Naive thymus-derived CD8-positive, alpha-beta T cell (primary cell): ENCODE measurements at regions not wholly inside any gene's neighbourhood (a gene's known extent, or its start where the extent isn't known, plus 50 kb on each side); places are given as distances from the start of the nearest gene placed in this dataset.
"Not testable (repeated sequence)": the region's sequence is repeated elsewhere in the genome, so short reads cannot be mapped to it uniquely, and the experiment has no call there.

Source experiments
- ATAC-seq, 2 donors: fragments of 150-1000 bp; cut with Tn5 transposase in 1 of 2; sonication (Bioruptor Pico), chemical (Tn5 transposase) in 1 of 2; 1 replicate in 1 of 2; 2 replicates in 1 of 2; pipeline ENCODE4 v1.10.0; 2021; ENCODE audit warnings: mild to moderate bottlenecking in 2 of 2, moderate library complexity in 2 of 2
- POLR2A ChIA-PET: fragments of 350-600 bp; sonication (Branson Sonifier 250); formaldehyde crosslinking; loops from one replicate; lab custom pipeline; 2021; ENCODE audit warnings: antibody characterized with exemption; lab: Charles Lee
- DNase-seq, 10 donors: peaks; one replicate each; pipeline versions ENCODE4 v3.0.0 to v3.0.0-alpha.2; 2020 to 2022
- H3K27ac Mint-ChIP-seq, 10 donors: one replicate each; pipeline ENCODE4 v1.8.0; 2020 to 2022; ENCODE audit warnings: mild to moderate bottlenecking in 10 of 10, mixed read lengths in 10 of 10, moderate library complexity in 4 of 10, inconsistent platforms in 1 of 10
- H3K27me3 Mint-ChIP-seq, 5 donors: one replicate each; pipeline ENCODE4 v1.8.0; 2021 to 2022; ENCODE audit warnings: mixed read lengths in 5 of 5
- H3K36me3 Mint-ChIP-seq, 3 donors: one replicate each; pipeline ENCODE4 v1.8.0; 2020 to 2022; ENCODE audit warnings: mixed read lengths in 3 of 3, mild to moderate bottlenecking in 2 of 3, inconsistent platforms in 1 of 3
- H3K4me1 Mint-ChIP-seq, 4 donors: one replicate each; pipeline ENCODE4 v1.8.0; 2021 to 2022; ENCODE audit warnings: mixed read lengths in 4 of 4
- H3K4me3 Mint-ChIP-seq, 10 donors: one replicate each; pipeline ENCODE4 v1.8.0; 2020 to 2022; ENCODE audit warnings: mild to moderate bottlenecking in 10 of 10, mixed read lengths in 10 of 10, moderate library complexity in 6 of 10, inconsistent platforms in 1 of 10
- H3K9me3 Mint-ChIP-seq, 9 donors: one replicate each; pipeline ENCODE4 v1.8.0; 2020 to 2022; ENCODE audit warnings: mixed read lengths in 9 of 9, mild to moderate bottlenecking in 3 of 9, inconsistent platforms in 1 of 9, moderate library complexity in 1 of 9

DNA sequence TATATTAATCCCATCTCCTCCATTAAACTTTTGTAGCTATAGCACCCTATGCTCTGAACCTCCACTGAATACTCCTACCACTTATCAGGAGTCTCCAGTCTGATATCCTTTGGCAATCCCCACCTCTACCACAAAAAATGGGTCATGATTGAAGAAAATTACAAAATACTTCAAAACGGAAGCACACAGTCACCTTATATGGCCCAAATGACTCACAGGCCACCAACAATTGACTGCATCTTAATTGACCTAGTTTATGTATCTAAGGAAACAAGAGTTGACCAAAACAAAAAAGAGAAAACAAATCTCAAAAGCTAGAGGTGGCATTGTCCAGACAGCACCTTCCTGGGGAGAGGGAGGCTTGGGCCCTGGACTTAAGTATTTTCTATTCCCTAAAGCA lies 120.0 kb upstream of the DIAPH2 start:
- Mint-ChIP-seq H3K27ac (no peak overlapping the region), H3K4me1 (no peaks in the 10 kb centered on the region), H3K4me3 (no peak overlapping the region), H3K27me3 (peaks cover 0 to 2% (median 0%) of the 10 kb centered on the region in 5 donors), H3K36me3 (no peaks in the 10 kb centered on the region), H3K9me3 (peaks cover 0 to 2% (median 0%) of the 10 kb centered on the region in 9 donors)
- DNase-seq (no peak), ATAC-seq (no peak)
- POLR2A ChIA-PET, result no interaction called here

DNA sequence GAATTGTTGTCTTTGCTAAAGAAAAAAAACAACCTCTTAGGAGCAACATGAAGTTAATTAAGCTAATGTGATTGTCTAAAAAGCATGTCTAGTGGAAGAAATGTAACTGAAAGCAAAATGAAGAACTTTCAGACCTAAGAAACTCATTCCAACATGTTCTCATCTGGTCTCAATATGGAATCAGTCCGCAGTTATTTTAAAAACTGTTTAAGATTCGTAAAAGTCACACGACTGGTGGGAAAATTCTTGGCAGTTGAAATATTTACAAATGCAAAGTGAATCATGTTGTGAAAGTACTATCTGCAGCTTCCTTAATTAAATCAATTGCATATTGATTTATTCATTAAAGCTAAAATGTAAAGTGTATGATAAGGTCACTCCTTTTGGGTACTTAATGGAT lies 117.8 kb upstream of the DIAPH2 start:
- Mint-ChIP-seq H3K27me3 (peaks cover 0 to 2% (median 0%) of the 10 kb centered on the region in 5 donors), H3K4me1 (no peaks in the 10 kb centered on the region), H3K9me3 (no peaks in the 10 kb centered on the region), H3K27ac (no peak overlapping the region), H3K36me3 (no peaks in the 10 kb centered on the region), H3K4me3 (no peak overlapping the region)
- POLR2A ChIA-PET, result no interaction called here
- DNase-seq (no peak), ATAC-seq (no peak)

DNA sequence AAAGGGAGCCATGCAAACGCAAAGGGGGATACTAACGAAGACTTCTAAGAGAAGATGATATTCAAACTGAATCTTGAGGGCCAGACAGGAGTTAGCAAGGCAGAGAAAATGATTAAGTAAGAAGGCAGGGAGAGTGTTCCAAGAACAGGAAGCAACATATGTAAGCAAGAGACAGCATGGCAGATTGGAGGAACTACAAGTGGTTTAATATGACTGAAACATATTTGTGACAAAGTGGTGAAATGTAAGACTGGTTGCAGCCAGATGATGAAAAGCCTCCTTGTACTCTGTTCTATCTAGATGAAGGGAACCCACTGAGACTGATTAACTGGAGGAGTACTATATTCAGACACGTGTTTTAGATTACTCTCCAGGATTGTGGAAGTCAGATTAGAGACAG lies 116.6 kb upstream of the DIAPH2 start:
- Mint-ChIP-seq H3K9me3 (no peaks in the 10 kb centered on the region), H3K36me3 (no peaks in the 10 kb centered on the region), H3K4me3 (no peak overlapping the region), H3K27me3 (peaks cover 0 to 2% (median 0%) of the 10 kb centered on the region in 5 donors), H3K27ac (no peak overlapping the region), H3K4me1 (no peaks in the 10 kb centered on the region)
- no peak for DNase-seq
- no peak for ATAC-seq
- POLR2A ChIA-PET, result no interaction called here

- no peak for DNase-seq
- Mint-ChIP-seq H3K9me3 (no peaks in the 10 kb centered on the region), H3K27ac (no peak overlapping the region), H3K4me3 (no peak overlapping the region), H3K4me1 (no peaks in the 10 kb centered on the region), H3K27me3 (peaks cover 0 to 2% (median 0%) of the 10 kb centered on the region in 5 donors), H3K36me3 (no peaks in the 10 kb centered on the region)
- POLR2A ChIA-PET, result no interaction called here
- no peak for ATAC-seq
Measured at GRCh38 chrX:96569034-96569433, 115.6 kb upstream of the DIAPH2 start.

GRCh38 chrX:96575011-96575410 lies 109.6 kb upstream of the DIAPH2 start:
- H3K9me3 Mint-ChIP-seq, result no peaks in the 10 kb centered on the region
- no peak overlapping the region for H3K27ac Mint-ChIP-seq
- H3K27me3 Mint-ChIP-seq, result peaks cover 0 to 3% (median 0%) of the 10 kb centered on the region in 5 donors
- DNase-seq, result no peak
- no peaks in the 10 kb centered on the region for H3K4me1 Mint-ChIP-seq
- no peak for ATAC-seq
- POLR2A ChIA-PET, result no interaction called here
- H3K36me3 Mint-ChIP-seq, result no peaks in the 10 kb centered on the region
- H3K4me3 Mint-ChIP-seq, result no peak overlapping the region

GRCh38 chrX:96576368-96576767 lies 108.3 kb upstream of the DIAPH2 start:
- Mint-ChIP-seq H3K27ac (no peak overlapping the region), H3K4me1 (no peaks in the 10 kb centered on the region), H3K9me3 (no peaks in the 10 kb centered on the region), H3K4me3 (no peak overlapping the region), H3K27me3 (peaks cover 0 to 3% (median 0%) of the 10 kb centered on the region in 5 donors), H3K36me3 (no peaks in the 10 kb centered on the region)
- POLR2A ChIA-PET, result no interaction called here
- DNase-seq, result no peak
- ATAC-seq, result no peak

GRCh38 chrX:96578781-96579180 lies 105.9 kb upstream of the DIAPH2 start:
- H3K4me1 Mint-ChIP-seq, result no peaks in the 10 kb centered on the region
- H3K4me3 Mint-ChIP-seq, result no peak overlapping the region
- peaks cover 0 to 4% (median 1%) of the 10 kb centered on the region in 5 donors for H3K27me3 Mint-ChIP-seq
- H3K9me3 Mint-ChIP-seq, result no peaks in the 10 kb centered on the region
- DNase-seq (no peak), ATAC-seq (no peak)
- H3K36me3 Mint-ChIP-seq, result no peaks in the 10 kb centered on the region
- no peak overlapping the region for H3K27ac Mint-ChIP-seq
- POLR2A ChIA-PET, result no interaction called here

DNA sequence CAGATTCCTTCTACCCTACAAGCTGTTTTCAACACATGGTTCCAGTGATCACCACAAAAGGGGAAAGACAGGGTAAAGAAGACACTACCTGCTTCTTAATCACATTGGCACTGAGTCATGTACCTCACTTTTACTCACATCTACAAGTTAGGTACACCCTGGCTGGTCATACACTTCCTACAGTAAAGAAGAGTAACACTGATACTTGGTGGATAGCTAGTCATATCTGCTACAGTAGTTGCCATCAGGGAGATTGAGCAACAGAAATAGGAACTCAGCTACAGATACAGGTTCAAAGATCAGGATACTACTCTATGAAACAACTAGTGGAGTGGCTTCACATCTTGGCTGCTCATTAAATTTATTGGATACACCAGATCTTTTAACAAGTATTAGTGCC lies 105.4 kb upstream of the DIAPH2 start:
- DNase-seq (no peak), ATAC-seq (no peak)
- POLR2A ChIA-PET, result no interaction called here
- peaks cover 0 to 3% (median 0%) of the 10 kb centered on the region in 9 donors for H3K9me3 Mint-ChIP-seq
- H3K4me3 Mint-ChIP-seq, result no peak overlapping the region
- peaks cover 0 to 4% (median 1%) of the 10 kb centered on the region in 5 donors for H3K27me3 Mint-ChIP-seq
- H3K27ac Mint-ChIP-seq, result no peak overlapping the region
- no peaks in the 10 kb centered on the region for H3K36me3 Mint-ChIP-seq
- H3K4me1 Mint-ChIP-seq, result no peaks in the 10 kb centered on the region

GRCh38 chrX:96590403-96590802 lies 94.2 kb upstream of the DIAPH2 start:
- H3K4me3 Mint-ChIP-seq, result no peak overlapping the region
- no peaks in the 10 kb centered on the region for H3K36me3 Mint-ChIP-seq
- H3K4me1 Mint-ChIP-seq, result no peaks in the 10 kb centered on the region
- POLR2A ChIA-PET, result no interaction called here
- H3K9me3 Mint-ChIP-seq, result peaks cover 0 to 8% (median 3%) of the 10 kb centered on the region in 9 donors
- H3K27me3 Mint-ChIP-seq, result no peaks in the 10 kb centered on the region
- no peak overlapping the region for H3K27ac Mint-ChIP-seq
- ATAC-seq (no peak), DNase-seq (no peak)

- POLR2A ChIA-PET, result no interaction called here
- Mint-ChIP-seq H3K27me3 (no peaks in the 10 kb centered on the region), H3K9me3 (peaks cover 0 to 5% (median 3%) of the 10 kb centered on the region in 9 donors), H3K27ac (no peak overlapping the region), H3K36me3 (no peaks in the 10 kb centered on the region), H3K4me1 (no peaks in the 10 kb centered on the region), H3K4me3 (no peak overlapping the region)
- ATAC-seq (no peak), DNase-seq (no peak)
Measured at GRCh38 chrX:96591421-96591820, 93.2 kb upstream of the DIAPH2 start.

GRCh38 chrX:96597847-96598246 lies 86.8 kb upstream of the DIAPH2 start:
- DNase-seq, POLR2A ChIA-PET, H3K27me3 Mint-ChIP-seq: not testable (repeated sequence)

GRCh38 chrX:96611619-96612362 lies 72.9 kb upstream of the DIAPH2 start:
- H3K4me1 Mint-ChIP-seq, result no peaks in the 10 kb centered on the region
- DNase-seq, result no peak
- no peak overlapping the region for H3K4me3 Mint-ChIP-seq
- ATAC-seq, result no peak
- H3K36me3 Mint-ChIP-seq, result no peaks in the 10 kb centered on the region
- POLR2A ChIA-PET, result no interaction called here
- no peaks in the 10 kb centered on the region for H3K27me3 Mint-ChIP-seq
- H3K9me3 Mint-ChIP-seq, result no peaks in the 10 kb centered on the region
- no peak overlapping the region for H3K27ac Mint-ChIP-seq

More at GRCh38 chrX:96597847-96598246, 86.8 kb upstream of the DIAPH2 start:
- not testable (repeated sequence) for H3K4me3 Mint-ChIP-seq, H3K9me3 Mint-ChIP-seq, ATAC-seq, H3K36me3 Mint-ChIP-seq, H3K4me1 Mint-ChIP-seq, H3K27ac Mint-ChIP-seq

- Mint-ChIP-seq H3K27ac (no peak overlapping the region), H3K4me3 (no peak overlapping the region), H3K9me3 (peaks cover 0 to 2% (median 0%) of the 10 kb centered on the region in 9 donors), H3K4me1 (no peaks in the 10 kb centered on the region), H3K36me3 (no peaks in the 10 kb centered on the region), H3K27me3 (peaks cover 0 to 2% (median 0%) of the 10 kb centered on the region in 5 donors)
- ATAC-seq, result no peak
- POLR2A ChIA-PET, result no interaction called here
- DNase-seq, result no peak
Measured at GRCh38 chrX:96615448-96615847, 69.2 kb upstream of the DIAPH2 start.

- H3K4me1 Mint-ChIP-seq, result no peaks in the 10 kb centered on the region
- ATAC-seq, result no peak
- peaks cover 0 to 2% (median 0%) of the 10 kb centered on the region in 5 donors for H3K27me3 Mint-ChIP-seq
- H3K36me3 Mint-ChIP-seq, result no peaks in the 10 kb centered on the region
- H3K9me3 Mint-ChIP-seq, result peaks cover 0 to 2% (median 0%) of the 10 kb centered on the region in 9 donors
- DNase-seq, result no peak
- POLR2A ChIA-PET, result no interaction called here
- H3K27ac Mint-ChIP-seq, result no peak overlapping the region
- no peak overlapping the region for H3K4me3 Mint-ChIP-seq
Measured at GRCh38 chrX:96619588-96619987, 65.1 kb upstream of the DIAPH2 start.
